Mucosa of descending colon (tissue), 3 donors: ENCODE measurements at regions not wholly inside any gene's neighbourhood (a gene's known extent, or its start where the extent isn't known, plus 50 kb on each side); places are given as distances from the start of the nearest gene placed in this dataset.

Experiments
- ATAC-seq: fragments of 200-7000 bp; cut with Tn5 transposase; one replicate; pipeline ENCODE4 v1.9.1; 2020; ENCODE audit warnings: mild to moderate bottlenecking, moderate library complexity
- DNase-seq, 3 donors: peaks; one replicate each; pipeline ENCODE4 v3.0.0-alpha.2; 2020
- H3K36me3 ChIP-seq: fragments of 200-600 bp; one replicate; pipeline ENCODE4 v1.8.0; 2021; ENCODE audit warnings: low read depth, mild to moderate bottlenecking
- H3K4me1 ChIP-seq: fragments of 200-600 bp; one replicate; pipeline ENCODE4 v1.8.0; 2021; ENCODE audit warnings: low read depth, mild to moderate bottlenecking
- H3K4me3 ChIP-seq: fragments of 200-600 bp; one replicate; pipeline ENCODE4 v1.8.0; 2021; ENCODE audit warnings: mild to moderate bottlenecking
- H3K9me3 ChIP-seq: fragments of 200-600 bp; one replicate; pipeline ENCODE4 v1.8.0; 2021; ENCODE audit warnings: mild to moderate bottlenecking
- CTCF ChIP-seq: fragments of 200-600 bp; IDR thresholded peaks from one replicate; pipeline ENCODE4 v1.8.0; 2022; ENCODE audit warnings: antibody characterized with exemption, mild to moderate bottlenecking
- intact Hi-C, 2 donors: fragments of 100-400 bp; cut with DNase I in 1 of 2; cut with micrococcal nuclease in 1 of 2; formaldehyde crosslinking; loops; one replicate each; pipeline versions ENCODE4 v1.11.0 to v1.11.1; 2022; cut with DNase I, micrococcal nuclease
- donor health status: DM: no; HTN: no; CAD: no; lungs with moderate emphysema.
- donor health status: DM: no; HTN: no; CAD: no.
- donor health status: DM: no; HTN: yes; CAD: no.

DNA sequence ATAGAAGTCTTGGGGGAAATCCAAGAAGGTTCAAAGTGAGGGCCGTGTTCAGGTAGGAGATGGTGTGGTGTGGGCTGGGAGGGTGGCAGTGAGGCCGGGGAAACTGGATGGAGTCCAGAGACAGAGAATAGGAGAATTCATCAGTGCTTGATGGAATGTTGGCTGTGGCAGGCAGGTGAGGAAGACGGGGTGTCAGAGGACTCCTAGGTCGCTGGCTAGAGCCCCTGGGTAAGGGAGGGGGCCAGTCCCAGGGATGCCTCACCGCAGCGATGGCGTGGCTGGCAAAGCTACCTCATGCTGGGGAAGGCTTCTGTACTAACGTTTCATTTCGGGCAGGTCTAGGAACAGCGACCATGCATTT is 373.0 kb downstream of the RPS24 start:
- no peak for TF ChIP-seq CTCF

GRCh38 chr10:78407009-78407711 is 373.5 kb downstream of the RPS24 start:
- no peaks in the 10 kb centered on the region for H3K36me3 ChIP-seq
- ATAC-seq: peak; percentile 87
- no peaks in the 10 kb centered on the region for H3K9me3 ChIP-seq
- H3K4me1 ChIP-seq: peaks cover 4% of the 10 kb centered on the region
- no peak overlapping the region for H3K4me3 ChIP-seq
- peak; percentile 78 to 92 (median 87) for DNase-seq
- intact Hi-C loops: no loop called here
- no peak for TF ChIP-seq CTCF

More for the DNA sequence above, 373.0 kb downstream of the RPS24 start:
- intact Hi-C loops: no loop called here
- ATAC-seq (no peak), DNase-seq (no peak)
- Histone ChIP-seq H3K4me3 (no peak overlapping the region), H3K4me1 (peaks cover 4% of the 10 kb centered on the region), H3K36me3 (no peaks in the 10 kb centered on the region), H3K9me3 (no peaks in the 10 kb centered on the region)

- Histone ChIP-seq H3K4me3 (no peak overlapping the region), H3K36me3 (no peaks in the 10 kb centered on the region), H3K4me1 (peaks cover 4% of the 10 kb centered on the region), H3K9me3 (no peaks in the 10 kb centered on the region)
- no peak for TF ChIP-seq CTCF
- DNase-seq (no peak), ATAC-seq (no peak)
- intact Hi-C loops: no loop called here
Observed at GRCh38 chr10:78407966-78408365, 374.3 kb downstream of the RPS24 start.

- no peaks in the 10 kb centered on the region for H3K36me3 ChIP-seq
- ATAC-seq: no peak
- peak in 1 of 3 donors; percentile 25 for DNase-seq
- intact Hi-C loops: no loop called here
- no peak for TF ChIP-seq CTCF
- no peak overlapping the region for H3K4me3 ChIP-seq
- no peaks in the 10 kb centered on the region for H3K9me3 ChIP-seq
- H3K4me1 ChIP-seq: peaks cover 4% of the 10 kb centered on the region
Observed at GRCh38 chr10:78408671-78409472, 375.2 kb downstream of the RPS24 start.

- DNase-seq: no peak
- Histone ChIP-seq H3K36me3 (no peaks in the 10 kb centered on the region), H3K4me3 (no peak overlapping the region), H3K4me1 (peaks cover 4% of the 10 kb centered on the region), H3K9me3 (no peaks in the 10 kb centered on the region)
- ATAC-seq: no peak
- intact Hi-C loops: no loop called here
- TF ChIP-seq CTCF: no peak
Observed at GRCh38 chr10:78410046-78410965, 376.6 kb downstream of the RPS24 start.
